ENCODE measurements at regions not wholly inside any gene's neighbourhood (a gene's known extent, or its start where the extent isn't known, plus 50 kb on each side); places are given as distances from the start of the nearest gene placed in this dataset.

- no peak for TF ChIP-seq YY1 (IDR thresholded peaks at IDR 0.05; ENCODE audit: low read depth)
- TF ChIP-seq TCF12 (IDR thresholded peaks at IDR 0.05; ENCODE audit: low read depth) = no peak
Observed at GRCh38 chr12:115461401-115461800, 777.4 kb upstream of the TBX3 start.
